ENCODE measurements at regions not wholly inside any gene's neighbourhood (a gene's known extent, or its start where the extent isn't known, plus 50 kb on each side); places are given as distances from the start of the nearest gene placed in this dataset.

- Histone ChIP-seq H3K36me3 (replicated peaks in 1 of 2; ENCODE audit: control insufficient read depth in 2 of 2, insufficient read depth in 2 of 2, low read length in 2 of 2) (no peaks in the 10 kb centered on the region), H3K9me3 (replicated peaks in 1 of 2; ENCODE audit: control insufficient read depth in 2 of 2, insufficient read depth in 1 of 2, low read depth in 1 of 2, low read length in 2 of 2) (no peaks in the 10 kb centered on the region), H3K79me1 (ENCODE audit: low read depth, low read length) (no peaks in the 10 kb centered on the region), H4K8ac (ENCODE audit: low read depth, low read length) (no peak overlapping the region), H3K27ac (replicated peaks; ENCODE audit: low read length) (no peak overlapping the region), H4K91ac (ENCODE audit: low read depth, low read length, poor library complexity) (no peak overlapping the region), H2BK120ac (ENCODE audit: low read depth, low read length) (no peak overlapping the region), H3K14ac (ENCODE audit: low read length) (no peak overlapping the region), H3K4me1 (ENCODE audit: control insufficient read depth in 2 of 2, insufficient read depth in 1 of 2, low read depth in 1 of 2, low read length in 2 of 2) (no peaks in the 10 kb centered on the region), H3K23ac (ENCODE audit: low read depth, low read length, poor library complexity) (no peak overlapping the region), H3K4ac (ENCODE audit: low read length) (no peak overlapping the region), H3K4me2 (ENCODE audit: insufficient read depth, low read length, poor library complexity, severe bottlenecking) (no peak overlapping the region), H2BK12ac (ENCODE audit: low read length) (no peak overlapping the region), H2AFZ (ENCODE audit: low read length) (no peak overlapping the region), H3K9ac (ENCODE audit: low read depth, low read length, poor library complexity) (no peak overlapping the region), H3K27me3 (ENCODE audit: control insufficient read depth in 3 of 3, insufficient read depth in 3 of 3, low read depth in 1 of 3, low read length in 3 of 3) (no peaks in the 10 kb centered on the region), H3K18ac (ENCODE audit: low read length) (no peak overlapping the region), H3K4me3 (ENCODE audit: low read length in 2 of 2) (no peak overlapping the region), H2AK5ac (ENCODE audit: low read depth, low read length) (no peak overlapping the region), H2BK15ac (ENCODE audit: low read length) (no peak overlapping the region), H2BK5ac (ENCODE audit: low read length) (no peak overlapping the region)
- no CpG with 5 or more reads among the region's 1 CpG for WGBS, 2 donors (ENCODE audit: extremely low coverage in 2 of 2, insufficient read length in 2 of 2, insufficient replicate concordance in 1 of 2)
- DNase-seq (ENCODE audit: low spot score), result no peak
These were observed 1251.9 kb upstream of the SLC10A2 start for GRCh38 chr13:104318121-104318520.

GRCh38 chr13:104315606-104316005 is 1249.4 kb upstream of the SLC10A2 start:
- no peaks in the 10 kb centered on the region for H3K79me1 ChIP-seq (ENCODE audit: low read depth, low read length)
- no peak overlapping the region for H2BK15ac ChIP-seq (ENCODE audit: low read length)
- no peak for DNase-seq (ENCODE audit: low spot score)
- H3K9me3 ChIP-seq (replicated peaks in 1 of 2; ENCODE audit: control insufficient read depth in 2 of 2, insufficient read depth in 1 of 2, low read depth in 1 of 2, low read length in 2 of 2), result no peaks in the 10 kb centered on the region
- no peak overlapping the region for H2AK5ac ChIP-seq (ENCODE audit: low read depth, low read length)
- H2BK12ac ChIP-seq (ENCODE audit: low read length), result no peak overlapping the region
- H3K4me1 ChIP-seq (ENCODE audit: control insufficient read depth in 2 of 2, insufficient read depth in 1 of 2, low read depth in 1 of 2, low read length in 2 of 2), result no peaks in the 10 kb centered on the region
- H3K4me3 ChIP-seq (ENCODE audit: low read length in 2 of 2), result no peak overlapping the region
- no peak overlapping the region for H4K91ac ChIP-seq (ENCODE audit: low read depth, low read length, poor library complexity)
- H3K27me3 ChIP-seq (ENCODE audit: control insufficient read depth in 3 of 3, insufficient read depth in 3 of 3, low read depth in 1 of 3, low read length in 3 of 3), result no peaks in the 10 kb centered on the region
- no peak overlapping the region for H3K9ac ChIP-seq (ENCODE audit: low read depth, low read length, poor library complexity)
- no peak overlapping the region for H3K27ac ChIP-seq (replicated peaks; ENCODE audit: low read length)
- H4K8ac ChIP-seq (ENCODE audit: low read depth, low read length), result no peak overlapping the region
- H3K23ac ChIP-seq (ENCODE audit: low read depth, low read length, poor library complexity), result no peak overlapping the region
- no peak overlapping the region for H3K4me2 ChIP-seq (ENCODE audit: insufficient read depth, low read length, poor library complexity, severe bottlenecking)
- WGBS, 2 donors (ENCODE audit: extremely low coverage in 2 of 2, insufficient read length in 2 of 2, insufficient replicate concordance in 1 of 2), result no CpG with 5 or more reads among the region's 3 CpGs
- H2BK5ac ChIP-seq (ENCODE audit: low read length), result no peak overlapping the region
- H3K14ac ChIP-seq (ENCODE audit: low read length), result no peak overlapping the region
- H3K18ac ChIP-seq (ENCODE audit: low read length), result no peak overlapping the region
- no peak overlapping the region for H2BK120ac ChIP-seq (ENCODE audit: low read depth, low read length)
- no peaks in the 10 kb centered on the region for H3K36me3 ChIP-seq (replicated peaks in 1 of 2; ENCODE audit: control insufficient read depth in 2 of 2, insufficient read depth in 2 of 2, low read length in 2 of 2)
- H2AFZ ChIP-seq (ENCODE audit: low read length), result no peak overlapping the region
- H3K4ac ChIP-seq (ENCODE audit: low read length), result no peak overlapping the region

- H3K27me3 ChIP-seq (ENCODE audit: control insufficient read depth in 3 of 3, insufficient read depth in 3 of 3, low read depth in 1 of 3, low read length in 3 of 3), result no peaks in the 10 kb centered on the region
- H2BK12ac ChIP-seq (ENCODE audit: low read length), result no peak overlapping the region
- WGBS, 2 donors (ENCODE audit: extremely low coverage in 2 of 2, insufficient read length in 2 of 2, insufficient replicate concordance in 1 of 2), result no CpG with 5 or more reads among the region's 3 CpGs
- H3K9me3 ChIP-seq (replicated peaks in 1 of 2; ENCODE audit: control insufficient read depth in 2 of 2, insufficient read depth in 1 of 2, low read depth in 1 of 2, low read length in 2 of 2), result no peaks in the 10 kb centered on the region
- no peaks in the 10 kb centered on the region for H3K36me3 ChIP-seq (replicated peaks in 1 of 2; ENCODE audit: control insufficient read depth in 2 of 2, insufficient read depth in 2 of 2, low read length in 2 of 2)
- no peak overlapping the region for H2BK120ac ChIP-seq (ENCODE audit: low read depth, low read length)
- H2BK15ac ChIP-seq (ENCODE audit: low read length), result no peak overlapping the region
- no peak overlapping the region for H3K4me2 ChIP-seq (ENCODE audit: insufficient read depth, low read length, poor library complexity, severe bottlenecking)
- no peak overlapping the region for H4K8ac ChIP-seq (ENCODE audit: low read depth, low read length)
- H2BK5ac ChIP-seq (ENCODE audit: low read length), result no peak overlapping the region
- H3K14ac ChIP-seq (ENCODE audit: low read length), result no peak overlapping the region
- no peak overlapping the region for H3K4ac ChIP-seq (ENCODE audit: low read length)
- H2AFZ ChIP-seq (ENCODE audit: low read length), result no peak overlapping the region
- DNase-seq (ENCODE audit: low spot score), result no peak
- H3K4me3 ChIP-seq (ENCODE audit: low read length in 2 of 2), result no peak overlapping the region
- H3K18ac ChIP-seq (ENCODE audit: low read length), result no peak overlapping the region
- no peaks in the 10 kb centered on the region for H3K79me1 ChIP-seq (ENCODE audit: low read depth, low read length)
- no peak overlapping the region for H3K9ac ChIP-seq (ENCODE audit: low read depth, low read length, poor library complexity)
- no peak overlapping the region for H3K23ac ChIP-seq (ENCODE audit: low read depth, low read length, poor library complexity)
- no peak overlapping the region for H4K91ac ChIP-seq (ENCODE audit: low read depth, low read length, poor library complexity)
- no peak overlapping the region for H3K27ac ChIP-seq (replicated peaks; ENCODE audit: low read length)
- no peak overlapping the region for H2AK5ac ChIP-seq (ENCODE audit: low read depth, low read length)
- H3K4me1 ChIP-seq (ENCODE audit: control insufficient read depth in 2 of 2, insufficient read depth in 1 of 2, low read depth in 1 of 2, low read length in 2 of 2), result no peaks in the 10 kb centered on the region
These were observed 1248.8 kb upstream of the SLC10A2 start for GRCh38 chr13:104314926-104315535.

- Histone ChIP-seq H3K9me3 (replicated peaks in 1 of 2; ENCODE audit: control insufficient read depth in 2 of 2, insufficient read depth in 1 of 2, low read depth in 1 of 2, low read length in 2 of 2) (no peaks in the 10 kb centered on the region), H2BK15ac (ENCODE audit: low read length) (no peak overlapping the region), H3K36me3 (replicated peaks in 1 of 2; ENCODE audit: control insufficient read depth in 2 of 2, insufficient read depth in 2 of 2, low read length in 2 of 2) (no peaks in the 10 kb centered on the region), H2BK5ac (ENCODE audit: low read length) (no peak overlapping the region), H3K14ac (ENCODE audit: low read length) (no peak overlapping the region), H3K4me1 (ENCODE audit: control insufficient read depth in 2 of 2, insufficient read depth in 1 of 2, low read depth in 1 of 2, low read length in 2 of 2) (no peaks in the 10 kb centered on the region), H3K9ac (ENCODE audit: low read depth, low read length, poor library complexity) (no peak overlapping the region), H2AK5ac (ENCODE audit: low read depth, low read length) (no peak overlapping the region), H4K91ac (ENCODE audit: low read depth, low read length, poor library complexity) (no peak overlapping the region), H3K4me2 (ENCODE audit: insufficient read depth, low read length, poor library complexity, severe bottlenecking) (no peak overlapping the region), H3K4ac (ENCODE audit: low read length) (no peak overlapping the region), H3K23ac (ENCODE audit: low read depth, low read length, poor library complexity) (no peak overlapping the region), H2BK12ac (ENCODE audit: low read length) (no peak overlapping the region), H4K8ac (ENCODE audit: low read depth, low read length) (no peak overlapping the region), H2BK120ac (ENCODE audit: low read depth, low read length) (no peak overlapping the region), H3K27me3 (ENCODE audit: control insufficient read depth in 3 of 3, insufficient read depth in 3 of 3, low read depth in 1 of 3, low read length in 3 of 3) (no peaks in the 10 kb centered on the region), H3K18ac (ENCODE audit: low read length) (no peak overlapping the region), H3K4me3 (ENCODE audit: low read length in 2 of 2) (no peak overlapping the region), H3K27ac (replicated peaks; ENCODE audit: low read length) (no peak overlapping the region), H3K79me1 (ENCODE audit: low read depth, low read length) (no peaks in the 10 kb centered on the region), H2AFZ (ENCODE audit: low read length) (no peak overlapping the region)
- WGBS, 2 donors (ENCODE audit: extremely low coverage in 2 of 2, insufficient read length in 2 of 2, insufficient replicate concordance in 1 of 2), result no CpG with 5 or more reads among the region's 1 CpG
- DNase-seq (ENCODE audit: low spot score), result no peak
These were observed 1248.1 kb upstream of the SLC10A2 start for GRCh38 chr13:104314321-104314720.

Measured in neuronal stem cell (in vitro differentiated cells).